HG02981 (cell line): ENCODE measurements at regions not wholly inside any gene's neighbourhood (a gene's known extent, or its start where the extent isn't known, plus 50 kb on each side); places are given as distances from the start of the nearest gene placed in this dataset.
A peak's percentile ranks its signal among the peaks of the same experiment; 100 is the strongest.

Experiments
- ATAC-seq: cut with Tn5 transposase; IDR thresholded peaks from one replicate; pipeline ENCODE4 v1.9.1; 2021; ENCODE audit warnings: mild to moderate bottlenecking, moderate library complexity; ENCODE audit not compliant: unreplicated experiment

GRCh38 chr4:112031712-112032328 lies 113.4 kb upstream of the FAM241A start:
- ATAC-seq = peak; percentile 85

GRCh38 chr4:112036886-112037285 lies 108.4 kb upstream of the FAM241A start:
- ATAC-seq = no peak

- ATAC-seq = no peak
Observed at GRCh38 chr4:112038861-112039260, 106.4 kb upstream of the FAM241A start.

DNA sequence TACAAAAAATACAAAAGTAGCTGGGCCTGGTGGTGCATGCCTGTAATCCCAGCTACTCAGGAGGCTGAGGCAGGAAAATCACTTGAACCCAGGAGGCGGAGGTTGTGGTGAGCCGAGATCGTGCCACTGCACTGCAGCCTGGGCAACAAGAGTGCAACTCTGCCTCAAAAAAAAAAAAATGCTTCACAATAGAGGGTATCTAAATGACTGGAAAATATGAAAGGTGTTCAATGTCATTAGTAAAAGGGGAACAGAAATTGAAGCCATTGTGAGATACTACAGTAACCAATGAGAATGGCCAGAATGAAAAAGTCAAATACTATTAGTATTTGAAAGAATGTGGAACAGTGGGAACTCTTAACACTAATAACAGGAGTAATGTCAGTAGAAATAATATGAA lies 96.1 kb upstream of the FAM241A start:
- ATAC-seq = peak; percentile 79

DNA sequence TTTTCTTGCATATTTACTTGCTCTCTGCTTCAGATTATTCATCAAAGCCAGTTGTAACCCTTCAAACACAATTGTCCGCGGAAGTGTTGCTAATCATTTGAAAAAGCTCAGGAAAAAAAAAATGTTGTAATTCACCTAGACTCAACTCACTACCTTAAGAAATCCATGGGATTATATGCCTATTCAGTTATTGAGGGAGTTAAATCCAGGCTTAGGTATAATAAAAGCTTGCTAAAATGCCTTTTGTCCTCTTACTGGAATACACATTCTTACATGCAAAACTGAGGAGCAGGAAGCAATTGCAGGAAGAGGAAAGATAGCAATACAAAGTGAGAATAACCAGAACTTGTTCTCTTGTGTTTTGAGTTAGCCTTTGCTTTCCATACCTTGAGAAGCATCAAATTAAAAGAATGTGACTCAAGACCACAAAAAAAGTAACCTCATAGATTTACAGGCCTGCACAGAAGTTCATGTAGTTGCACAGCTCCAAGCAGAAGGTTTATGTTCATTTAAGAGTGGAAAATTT lies 91.4 kb upstream of the FAM241A start:
- ATAC-seq = no peak

DNA sequence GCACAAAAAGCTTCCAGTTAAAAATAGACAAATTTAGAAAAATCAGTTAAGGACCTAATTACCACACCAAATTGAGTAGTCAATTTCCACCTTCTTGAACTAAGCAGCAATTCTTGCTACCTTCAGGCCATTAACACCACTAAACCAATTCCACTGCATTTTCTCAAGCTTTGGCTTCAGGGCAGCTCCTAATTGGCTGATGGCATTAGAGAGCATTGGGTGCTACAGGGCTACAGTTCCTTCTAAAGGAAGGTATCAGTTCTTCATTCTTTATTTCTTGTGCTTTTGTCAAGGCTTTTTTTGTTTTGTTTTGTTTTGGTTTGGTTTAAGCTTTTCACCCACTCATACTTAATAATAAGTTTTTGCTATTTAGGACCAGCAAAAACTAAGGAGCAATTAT lies 90.2 kb upstream of the FAM241A start:
- no peak for ATAC-seq

GRCh38 chr4:112057470-112057869 lies 87.8 kb upstream of the FAM241A start:
- ATAC-seq = no peak

DNA sequence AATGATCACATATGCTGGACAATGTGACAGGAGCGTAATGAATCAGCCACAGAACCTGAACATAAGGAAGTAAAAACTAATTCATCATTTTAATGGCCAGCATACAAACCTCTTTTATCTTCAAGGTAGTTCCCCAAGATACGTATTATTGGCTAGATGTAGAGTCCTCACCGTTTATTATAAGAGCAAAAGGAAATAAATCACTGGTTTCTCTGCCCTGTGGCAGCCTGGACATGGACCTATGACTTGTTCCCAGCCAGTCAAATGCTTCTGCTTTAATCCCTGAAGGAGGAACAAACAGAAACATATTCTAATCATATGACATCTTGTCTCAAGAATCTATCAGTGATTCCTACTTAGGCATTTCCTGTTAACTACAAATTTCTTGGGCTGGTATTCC lies 86.8 kb upstream of the FAM241A start:
- ATAC-seq = no peak

DNA sequence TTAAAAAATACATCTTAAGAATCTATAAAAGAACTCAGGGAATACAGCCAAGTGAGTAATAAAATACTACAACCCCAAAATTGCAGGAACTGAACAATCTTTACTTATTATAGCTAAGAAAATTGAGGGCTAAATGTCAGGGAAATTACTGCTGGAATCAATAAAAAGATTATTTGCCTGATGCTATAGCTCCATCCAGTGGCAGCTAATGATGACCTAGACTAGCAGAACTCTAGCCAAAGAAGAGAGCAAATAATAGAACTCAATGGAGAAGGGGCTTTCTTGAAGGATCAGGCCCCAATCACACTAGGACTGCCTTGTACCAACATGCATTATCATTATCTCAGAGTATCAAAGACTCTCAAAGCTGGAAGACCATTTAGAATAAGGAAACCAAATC lies 85.0 kb upstream of the FAM241A start:
- no peak for ATAC-seq

DNA sequence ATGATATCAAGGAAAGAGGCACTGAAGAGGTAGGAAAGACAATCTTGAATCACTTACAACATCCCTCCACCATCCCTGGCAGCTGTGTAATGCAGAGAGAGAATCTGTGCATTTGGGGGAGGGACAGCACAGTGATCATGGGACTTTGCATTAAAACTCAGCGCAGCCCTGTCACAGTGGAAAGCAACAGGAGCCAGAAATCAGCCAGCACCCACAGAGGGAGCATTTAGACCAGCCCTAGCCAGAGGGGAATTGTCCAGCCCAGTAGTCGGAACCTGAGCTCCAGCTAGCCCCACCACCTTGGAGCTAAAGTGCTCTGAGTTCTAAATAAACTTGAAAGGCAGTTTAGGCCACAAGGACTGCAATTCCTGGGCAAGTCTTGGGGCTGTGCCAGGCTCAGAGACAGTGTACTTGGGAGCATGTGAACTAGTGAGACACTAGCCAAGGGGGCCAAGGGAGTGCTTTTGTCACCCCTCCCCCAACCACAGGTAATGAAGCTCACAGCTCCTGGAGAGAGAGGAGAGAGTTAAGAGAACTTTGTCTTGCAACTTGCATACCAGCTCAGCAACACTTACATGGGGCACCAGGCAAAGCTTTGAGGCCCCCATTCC lies 83.9 kb upstream of the FAM241A start:
- ATAC-seq = no peak

DNA sequence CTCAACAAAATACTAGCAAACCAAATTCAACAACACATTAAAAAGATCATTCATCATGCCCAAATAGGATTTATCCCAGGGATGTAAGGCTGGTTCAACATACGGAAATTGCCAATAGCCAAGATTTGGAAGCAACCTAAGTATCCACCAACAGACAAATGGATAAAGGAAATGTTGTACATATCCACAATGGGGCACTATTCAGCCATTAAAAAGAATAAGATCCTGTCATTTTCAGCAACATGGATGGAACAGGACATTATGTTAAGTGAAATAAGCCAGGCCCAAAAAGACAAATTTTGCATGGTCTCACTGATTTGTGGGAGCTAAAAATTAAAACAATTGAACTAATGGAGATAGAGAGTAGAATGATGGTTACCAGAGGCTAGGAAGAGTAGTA lies 82.0 kb upstream of the FAM241A start:
- no peak for ATAC-seq

GRCh38 chr4:112069110-112069509 lies 76.1 kb upstream of the FAM241A start:
- no peak for ATAC-seq

GRCh38 chr4:112073181-112073580 lies 72.1 kb upstream of the FAM241A start:
- no peak for ATAC-seq

- ATAC-seq = peak; percentile 80
Observed at GRCh38 chr4:112075129-112075753, 70.0 kb upstream of the FAM241A start.

DNA sequence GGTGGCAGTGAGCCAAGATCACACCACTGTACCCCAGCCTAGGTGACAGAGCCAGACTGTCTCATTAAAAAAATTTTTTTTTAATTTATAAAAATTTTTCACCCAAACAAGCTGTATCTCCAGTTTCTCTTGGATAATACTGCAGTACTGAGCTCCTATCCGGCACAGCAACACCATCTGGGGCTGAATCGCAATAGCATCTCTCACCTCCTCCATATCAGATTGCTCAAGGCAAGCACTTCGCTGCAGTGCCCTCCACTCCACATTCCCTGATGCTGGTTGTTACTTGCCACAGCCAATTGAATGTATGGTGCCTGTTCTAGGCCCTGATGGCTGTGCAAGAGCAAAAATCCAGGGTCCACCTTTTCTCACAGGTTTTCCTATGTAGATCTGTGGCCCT lies 69.3 kb upstream of the FAM241A start:
- no peak for ATAC-seq

DNA sequence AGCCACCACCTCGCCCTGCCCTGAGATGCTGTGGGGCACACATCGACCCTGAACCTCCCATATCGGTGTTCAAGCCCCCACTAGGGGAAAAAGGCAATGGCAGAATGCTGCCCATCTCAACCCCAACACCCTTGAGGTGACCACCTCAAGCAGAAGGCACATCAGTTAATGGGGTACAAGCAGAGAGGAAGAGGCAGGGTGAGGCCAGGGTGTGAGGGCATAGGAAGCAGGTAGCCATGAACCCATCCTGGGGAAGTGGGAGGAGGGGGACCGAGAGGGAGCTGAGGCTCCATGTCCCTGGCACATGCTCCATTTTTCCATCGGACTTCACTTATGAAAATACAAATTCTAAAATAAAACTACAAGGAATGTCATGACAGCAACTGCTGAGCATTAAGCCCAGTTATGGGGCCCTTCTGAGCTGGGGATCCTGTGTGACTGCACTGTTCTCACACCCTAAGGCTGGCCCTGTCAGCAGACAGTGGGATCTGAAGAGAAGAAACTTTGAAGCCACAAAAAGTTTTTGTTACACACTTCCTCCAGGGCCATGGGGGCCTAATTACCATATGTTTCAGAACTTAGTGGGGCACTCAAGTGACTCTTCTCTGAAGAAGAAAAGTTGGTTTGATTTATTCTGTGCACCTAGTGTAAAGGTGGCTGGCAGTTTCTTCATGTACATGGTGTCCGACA lies 68.2 kb upstream of the FAM241A start:
- ATAC-seq = no peak

- no peak for ATAC-seq
Observed at GRCh38 chr4:112077743-112078142, 67.5 kb upstream of the FAM241A start.

DNA sequence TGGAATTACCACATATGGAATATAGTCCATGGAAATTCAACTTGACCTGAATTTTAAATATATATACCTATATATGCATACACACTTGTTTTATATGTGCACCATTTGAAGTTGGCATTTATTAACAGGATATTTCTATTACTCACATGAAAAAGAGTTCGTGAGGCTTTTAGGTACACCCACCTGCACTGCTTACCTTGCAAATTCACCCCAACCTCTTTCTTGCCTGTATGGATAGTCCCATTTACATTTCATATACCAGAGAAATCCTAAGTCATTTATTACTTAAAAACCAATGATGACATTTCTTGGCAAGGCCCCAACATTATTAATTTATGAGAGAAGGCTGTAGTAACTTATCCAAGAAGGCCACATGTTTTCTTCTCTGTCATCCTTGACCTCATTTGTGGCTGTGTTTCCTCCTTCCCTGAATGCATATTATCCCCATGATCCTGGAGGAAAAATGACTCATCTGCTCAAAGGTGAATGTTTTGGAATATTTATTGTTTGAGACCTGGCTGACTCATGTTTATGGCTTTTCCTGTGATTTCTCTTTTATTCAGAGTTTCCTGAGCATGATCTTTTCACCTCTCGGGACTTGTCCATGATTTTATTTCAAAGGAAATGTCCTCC lies 62.2 kb upstream of the FAM241A start:
- ATAC-seq = no peak

DNA sequence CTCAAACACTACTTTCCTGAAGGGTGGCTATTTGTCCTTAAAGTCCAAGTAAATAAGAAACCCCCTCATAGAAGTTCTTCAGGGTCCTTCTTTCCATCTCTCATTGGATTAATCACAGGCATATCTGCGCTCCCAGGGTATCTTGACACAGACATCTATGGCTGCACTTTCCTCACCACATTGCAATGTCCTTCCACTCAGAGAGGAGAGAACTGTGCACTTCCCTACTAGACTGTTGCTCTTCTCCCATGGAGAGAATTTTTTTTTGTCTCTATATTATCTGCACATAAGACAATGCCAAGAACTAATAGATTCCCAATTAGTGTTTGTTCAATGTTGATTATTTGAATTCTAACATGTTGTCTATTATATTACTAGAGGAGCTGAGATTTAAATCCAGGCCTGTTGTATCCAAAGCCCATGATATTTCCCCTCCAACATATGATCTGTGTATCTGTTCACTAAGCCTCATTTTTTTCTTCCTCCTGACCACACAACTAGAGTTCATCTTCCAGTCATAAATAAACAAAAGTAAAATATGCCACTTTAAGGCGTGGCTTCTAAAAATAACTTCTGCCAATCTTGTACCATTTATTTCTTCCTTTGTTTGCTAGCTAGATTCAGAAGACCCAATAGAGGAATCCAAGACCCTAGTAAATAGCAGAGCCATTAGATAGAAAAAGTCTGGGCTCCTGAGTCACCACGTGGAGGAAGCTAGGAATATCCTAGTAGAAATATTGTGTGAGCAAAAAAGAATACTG lies 61.5 kb upstream of the FAM241A start:
- no peak for ATAC-seq

DNA sequence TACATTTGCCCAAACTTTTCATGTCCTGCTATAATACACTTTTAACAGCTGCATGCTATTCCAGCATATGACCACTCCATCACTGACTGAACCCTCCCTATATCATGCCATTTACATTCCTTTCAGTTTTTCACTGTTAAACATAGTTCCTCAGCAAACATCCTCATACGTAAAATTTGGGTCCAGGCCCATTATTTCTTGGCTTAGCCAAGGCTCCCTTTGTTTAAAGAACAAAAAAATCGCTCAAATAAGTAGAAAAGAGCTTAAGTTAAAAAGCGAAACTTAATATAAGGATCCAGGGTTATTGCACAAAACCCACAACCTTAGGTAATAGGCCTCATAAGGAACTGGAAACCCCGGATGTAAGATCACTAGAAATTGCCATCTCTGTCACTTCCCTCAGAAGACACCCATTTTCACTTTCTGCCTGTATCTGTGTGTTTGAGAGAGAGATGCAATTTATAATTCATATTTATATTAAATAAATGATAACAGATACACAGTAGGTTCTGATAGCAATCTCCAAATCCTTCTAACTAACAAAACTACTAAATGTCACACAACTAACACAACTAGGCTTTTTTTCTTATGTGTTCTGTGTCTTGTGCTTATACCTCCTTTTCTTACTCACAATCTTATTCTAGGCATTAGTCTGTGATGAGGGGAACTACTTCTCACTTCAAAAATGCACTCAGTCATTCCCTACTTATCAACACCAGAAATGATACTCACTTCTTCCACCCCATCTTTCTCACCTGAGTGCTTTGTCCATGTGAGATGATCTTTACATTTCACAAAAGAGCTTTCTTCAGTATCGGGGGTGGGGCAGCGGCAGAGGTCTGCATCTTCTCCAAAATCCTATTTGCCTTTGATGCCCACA lies 59.9 kb upstream of the FAM241A start:
- ATAC-seq = no peak
